Panc1 (cell line): ENCODE measurements at regions not wholly inside any gene's neighbourhood (a gene's known extent, or its start where the extent isn't known, plus 50 kb on each side); places are given as distances from the start of the nearest gene placed in this dataset.
"Not testable (repeated sequence)": the region's sequence is repeated elsewhere in the genome, so short reads cannot be mapped to it uniquely, and the experiment has no call there.

ENCODE experiments used
- POLR2AphosphoS5 ChIP-seq: IDR thresholded peaks from 2 replicates; pipeline ENCODE4 v1.6.1; 2012; ENCODE audit warnings: mild to moderate bottlenecking, low read depth, low read length, moderate library complexity
- TF ChIP-seq, protein P1 (sequence below): fragments of 450-650 bp; IDR thresholded peaks from 2 replicates; pipeline ENCODE4 v1.5.1; 2017; ENCODE audit warnings: mild to moderate bottlenecking

DNA sequence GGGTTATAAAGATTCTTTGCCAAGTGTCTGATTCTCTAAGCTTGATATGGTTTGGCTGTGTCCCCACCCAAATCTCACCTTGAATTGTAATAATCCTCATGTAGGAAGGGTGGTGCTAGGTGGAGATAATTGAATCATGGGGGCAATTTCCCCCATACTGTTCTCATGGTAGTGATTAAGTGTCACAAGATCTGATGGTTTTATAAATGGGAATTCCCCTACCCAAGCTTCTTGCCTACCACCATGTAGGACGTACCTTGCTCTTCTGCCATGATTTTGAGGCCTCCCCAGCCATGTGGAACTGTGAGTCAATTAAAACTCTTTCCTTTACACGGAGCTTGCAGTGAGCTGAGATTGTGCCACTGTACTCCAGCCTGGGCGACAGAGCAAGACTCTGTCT, 524.6 kb downstream of the RNF144A start:
- TF ChIP-seq, protein P1, sequence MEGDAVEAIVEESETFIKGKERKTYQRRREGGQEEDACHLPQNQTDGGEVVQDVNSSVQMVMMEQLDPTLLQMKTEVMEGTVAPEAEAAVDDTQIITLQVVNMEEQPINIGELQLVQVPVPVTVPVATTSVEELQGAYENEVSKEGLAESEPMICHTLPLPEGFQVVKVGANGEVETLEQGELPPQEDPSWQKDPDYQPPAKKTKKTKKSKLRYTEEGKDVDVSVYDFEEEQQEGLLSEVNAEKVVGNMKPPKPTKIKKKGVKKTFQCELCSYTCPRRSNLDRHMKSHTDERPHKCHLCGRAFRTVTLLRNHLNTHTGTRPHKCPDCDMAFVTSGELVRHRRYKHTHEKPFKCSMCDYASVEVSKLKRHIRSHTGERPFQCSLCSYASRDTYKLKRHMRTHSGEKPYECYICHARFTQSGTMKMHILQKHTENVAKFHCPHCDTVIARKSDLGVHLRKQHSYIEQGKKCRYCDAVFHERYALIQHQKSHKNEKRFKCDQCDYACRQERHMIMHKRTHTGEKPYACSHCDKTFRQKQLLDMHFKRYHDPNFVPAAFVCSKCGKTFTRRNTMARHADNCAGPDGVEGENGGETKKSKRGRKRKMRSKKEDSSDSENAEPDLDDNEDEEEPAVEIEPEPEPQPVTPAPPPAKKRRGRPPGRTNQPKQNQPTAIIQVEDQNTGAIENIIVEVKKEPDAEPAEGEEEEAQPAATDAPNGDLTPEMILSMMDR, result not testable (repeated sequence)
- not testable (repeated sequence) for TF ChIP-seq POLR2AphosphoS5
